ENCODE measurements at regions not wholly inside any gene's neighbourhood (a gene's known extent, or its start where the extent isn't known, plus 50 kb on each side); places are given as distances from the start of the nearest gene placed in this dataset.

GRCh38 chr1:66450847-66451246 lies 83.1 kb upstream of the SGIP1 start:
- H3K79me1 ChIP-seq (ENCODE audit: low read length) = no peaks in the 10 kb centered on the region
- DNase-seq = no peak
- H3K4ac ChIP-seq (ENCODE audit: low read depth, low read length) = peak overlapping the region; percentile 16
- H4K8ac ChIP-seq (ENCODE audit: low read depth, low read length) = no peak overlapping the region
- no peaks in the 10 kb centered on the region for H3K27me3 ChIP-seq (ENCODE audit: insufficient read depth, low read length, poor library complexity)
- no peak overlapping the region for H2BK15ac ChIP-seq (replicated peaks; ENCODE audit: low read depth)
- H3K4me3 ChIP-seq (ENCODE audit: low read length) = no peak overlapping the region
- H3K56ac ChIP-seq (ENCODE audit: low read length) = no peak overlapping the region
- no peak overlapping the region for H3K23ac ChIP-seq (ENCODE audit: low read length)
- no peak overlapping the region for H3K4me2 ChIP-seq (ENCODE audit: low read length)
- H3K18ac ChIP-seq (ENCODE audit: low read length) = no peak overlapping the region
- H4K5ac ChIP-seq (ENCODE audit: low read length) = no peak overlapping the region
- H3K79me2 ChIP-seq (ENCODE audit: control insufficient read depth, insufficient read depth, low read length) = no peaks in the 10 kb centered on the region
- H3K36me3 ChIP-seq (ENCODE audit: control insufficient read depth, insufficient read depth, low read length) = no peaks in the 10 kb centered on the region
- no peak overlapping the region for H2BK120ac ChIP-seq (ENCODE audit: low read depth, low read length)
- H3K9ac ChIP-seq (ENCODE audit: low read length) = no peak overlapping the region
- H3K4me1 ChIP-seq (ENCODE audit: control insufficient read depth, low read depth, low read length) = no peaks in the 10 kb centered on the region
- no peak overlapping the region for H2AK5ac ChIP-seq (ENCODE audit: low read length)
- no peak overlapping the region for H3K27ac ChIP-seq (ENCODE audit: low read depth, low read length)
- no CpG with 5 or more reads among the region's 1 CpG for WGBS (ENCODE audit: extremely low coverage, insufficient coverage, low lambda C conversion rate)
- no peak overlapping the region for H2BK5ac ChIP-seq (ENCODE audit: low read length)

GRCh38 chr1:66452162-66452561 lies 81.8 kb upstream of the SGIP1 start:
- Histone ChIP-seq H2BK120ac (ENCODE audit: low read depth, low read length) (no peak overlapping the region), H4K5ac (ENCODE audit: low read length) (no peak overlapping the region), H3K4me3 (ENCODE audit: low read length) (no peak overlapping the region)

GRCh38 chr1:66452982-66453381 lies 81.0 kb upstream of the SGIP1 start:
- no peak overlapping the region for H3K4me2 ChIP-seq (ENCODE audit: low read length)
- H3K56ac ChIP-seq (ENCODE audit: low read length) = no peak overlapping the region
- no peaks in the 10 kb centered on the region for H3K79me2 ChIP-seq (ENCODE audit: control insufficient read depth, insufficient read depth, low read length)
- no peaks in the 10 kb centered on the region for H3K4me1 ChIP-seq (ENCODE audit: control insufficient read depth, low read depth, low read length)
- no peak overlapping the region for H3K23ac ChIP-seq (ENCODE audit: low read length)
- H2BK120ac ChIP-seq (ENCODE audit: low read depth, low read length) = no peak overlapping the region
- no peaks in the 10 kb centered on the region for H3K27me3 ChIP-seq (ENCODE audit: insufficient read depth, low read length, poor library complexity)
- no peak overlapping the region for H3K4me3 ChIP-seq (ENCODE audit: low read length)
- no peak overlapping the region for H3K18ac ChIP-seq (ENCODE audit: low read length)
- H2AK5ac ChIP-seq (ENCODE audit: low read length) = no peak overlapping the region
- H3K9ac ChIP-seq (ENCODE audit: low read length) = no peak overlapping the region
- no peaks in the 10 kb centered on the region for H3K36me3 ChIP-seq (ENCODE audit: control insufficient read depth, insufficient read depth, low read length)
- no peak overlapping the region for H3K4ac ChIP-seq (ENCODE audit: low read depth, low read length)
- H4K8ac ChIP-seq (ENCODE audit: low read depth, low read length) = no peak overlapping the region
- no CpG with 5 or more reads among the region's 3 CpGs for WGBS (ENCODE audit: extremely low coverage, insufficient coverage, low lambda C conversion rate)
- H3K27ac ChIP-seq (ENCODE audit: low read depth, low read length) = no peak overlapping the region
- no peak overlapping the region for H2BK5ac ChIP-seq (ENCODE audit: low read length)
- no peaks in the 10 kb centered on the region for H3K79me1 ChIP-seq (ENCODE audit: low read length)
- no peak for DNase-seq
- no peak overlapping the region for H2BK15ac ChIP-seq (replicated peaks; ENCODE audit: low read depth)
- no peak overlapping the region for H4K5ac ChIP-seq (ENCODE audit: low read length)

More at GRCh38 chr1:66452162-66452561, 81.8 kb upstream of the SGIP1 start:
- H3K9ac ChIP-seq (ENCODE audit: low read length) = no peak overlapping the region
- no peak overlapping the region for H3K4ac ChIP-seq (ENCODE audit: low read depth, low read length)
- DNase-seq = no peak
- H2AK5ac ChIP-seq (ENCODE audit: low read length) = no peak overlapping the region
- H3K4me1 ChIP-seq (ENCODE audit: control insufficient read depth, low read depth, low read length) = no peaks in the 10 kb centered on the region
- no peaks in the 10 kb centered on the region for H3K79me1 ChIP-seq (ENCODE audit: low read length)
- H4K8ac ChIP-seq (ENCODE audit: low read depth, low read length) = no peak overlapping the region
- no peak overlapping the region for H2BK15ac ChIP-seq (replicated peaks; ENCODE audit: low read depth)
- H3K27ac ChIP-seq (ENCODE audit: low read depth, low read length) = no peak overlapping the region
- no peak overlapping the region for H3K23ac ChIP-seq (ENCODE audit: low read length)
- no peaks in the 10 kb centered on the region for H3K79me2 ChIP-seq (ENCODE audit: control insufficient read depth, insufficient read depth, low read length)
- H3K4me2 ChIP-seq (ENCODE audit: low read length) = no peak overlapping the region
- H3K36me3 ChIP-seq (ENCODE audit: control insufficient read depth, insufficient read depth, low read length) = no peaks in the 10 kb centered on the region
- H2BK5ac ChIP-seq (ENCODE audit: low read length) = no peak overlapping the region
- no CpG with 5 or more reads among the region's 1 CpG for WGBS (ENCODE audit: extremely low coverage, insufficient coverage, low lambda C conversion rate)
- H3K18ac ChIP-seq (ENCODE audit: low read length) = no peak overlapping the region
- no peak overlapping the region for H3K56ac ChIP-seq (ENCODE audit: low read length)
- H3K27me3 ChIP-seq (ENCODE audit: insufficient read depth, low read length, poor library complexity) = no peaks in the 10 kb centered on the region

DNA sequence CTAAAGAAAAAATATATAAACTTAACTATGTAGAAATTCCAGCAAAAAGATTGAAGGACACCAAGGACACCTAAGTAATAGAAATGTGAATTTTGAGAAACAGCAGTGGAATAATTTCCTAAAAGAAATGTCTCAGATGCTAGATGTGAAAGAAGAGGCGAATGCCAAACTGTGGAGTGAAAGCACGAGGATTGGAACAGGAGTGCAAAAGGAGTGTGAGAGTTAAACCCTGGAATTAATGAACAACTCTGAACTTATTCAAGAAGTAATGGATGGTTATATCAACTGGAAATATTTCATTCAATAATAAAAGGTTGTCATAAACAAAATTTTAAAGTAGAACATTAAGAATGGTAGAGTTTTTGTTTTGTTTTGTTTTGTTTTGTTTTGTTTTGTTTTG lies 78.5 kb upstream of the SGIP1 start:
- Histone ChIP-seq H3K36me3 (ENCODE audit: control insufficient read depth, insufficient read depth, low read length) (no peaks in the 10 kb centered on the region), H2BK120ac (ENCODE audit: low read depth, low read length) (no peak overlapping the region), H3K4me2 (ENCODE audit: low read length) (no peak overlapping the region), H3K79me1 (ENCODE audit: low read length) (no peaks in the 10 kb centered on the region), H4K8ac (ENCODE audit: low read depth, low read length) (no peak overlapping the region), H3K56ac (ENCODE audit: low read length) (no peak overlapping the region), H3K18ac (ENCODE audit: low read length) (no peak overlapping the region), H3K4me1 (ENCODE audit: control insufficient read depth, low read depth, low read length) (no peaks in the 10 kb centered on the region), H3K4ac (ENCODE audit: low read depth, low read length) (no peak overlapping the region), H2AK5ac (ENCODE audit: low read length) (no peak overlapping the region), H3K9ac (ENCODE audit: low read length) (no peak overlapping the region), H3K27me3 (ENCODE audit: insufficient read depth, low read length, poor library complexity) (no peaks in the 10 kb centered on the region), H3K79me2 (ENCODE audit: control insufficient read depth, insufficient read depth, low read length) (no peaks in the 10 kb centered on the region), H3K27ac (ENCODE audit: low read depth, low read length) (no peak overlapping the region), H4K5ac (ENCODE audit: low read length) (no peak overlapping the region), H3K4me3 (ENCODE audit: low read length) (no peak overlapping the region), H2BK15ac (replicated peaks; ENCODE audit: low read depth) (no peak overlapping the region), H3K23ac (ENCODE audit: low read length) (no peak overlapping the region), H2BK5ac (ENCODE audit: low read length) (no peak overlapping the region)
- no CpG with 5 or more reads among the region's 2 CpGs for WGBS (ENCODE audit: extremely low coverage, insufficient coverage, low lambda C conversion rate)
- no peak for DNase-seq

GRCh38 chr1:66460776-66461175 lies 73.2 kb upstream of the SGIP1 start:
- H3K4me2 ChIP-seq (ENCODE audit: low read length) = no peak overlapping the region
- H3K79me1 ChIP-seq (ENCODE audit: low read length) = no peaks in the 10 kb centered on the region
- no peak overlapping the region for H4K8ac ChIP-seq (ENCODE audit: low read depth, low read length)
- no peak overlapping the region for H3K4ac ChIP-seq (ENCODE audit: low read depth, low read length)
- no peaks in the 10 kb centered on the region for H3K36me3 ChIP-seq (ENCODE audit: control insufficient read depth, insufficient read depth, low read length)
- no peaks in the 10 kb centered on the region for H3K4me1 ChIP-seq (ENCODE audit: control insufficient read depth, low read depth, low read length)
- H3K4me3 ChIP-seq (ENCODE audit: low read length) = no peak overlapping the region
- H2BK15ac ChIP-seq (replicated peaks; ENCODE audit: low read depth) = no peak overlapping the region
- H3K9ac ChIP-seq (ENCODE audit: low read length) = no peak overlapping the region
- no peaks in the 10 kb centered on the region for H3K27me3 ChIP-seq (ENCODE audit: insufficient read depth, low read length, poor library complexity)
- no peak overlapping the region for H2BK120ac ChIP-seq (ENCODE audit: low read depth, low read length)
- no peak overlapping the region for H2AK5ac ChIP-seq (ENCODE audit: low read length)
- no peak overlapping the region for H3K56ac ChIP-seq (ENCODE audit: low read length)
- WGBS (ENCODE audit: extremely low coverage, insufficient coverage, low lambda C conversion rate) = no CpG with 5 or more reads among the region's 3 CpGs
- no peak overlapping the region for H3K27ac ChIP-seq (ENCODE audit: low read depth, low read length)
- no peak overlapping the region for H3K23ac ChIP-seq (ENCODE audit: low read length)
- no peak overlapping the region for H2BK5ac ChIP-seq (ENCODE audit: low read length)
- H4K5ac ChIP-seq (ENCODE audit: low read length) = no peak overlapping the region
- H3K18ac ChIP-seq (ENCODE audit: low read length) = no peak overlapping the region
- no peak for DNase-seq
- H3K79me2 ChIP-seq (ENCODE audit: control insufficient read depth, insufficient read depth, low read length) = no peaks in the 10 kb centered on the region

DNA sequence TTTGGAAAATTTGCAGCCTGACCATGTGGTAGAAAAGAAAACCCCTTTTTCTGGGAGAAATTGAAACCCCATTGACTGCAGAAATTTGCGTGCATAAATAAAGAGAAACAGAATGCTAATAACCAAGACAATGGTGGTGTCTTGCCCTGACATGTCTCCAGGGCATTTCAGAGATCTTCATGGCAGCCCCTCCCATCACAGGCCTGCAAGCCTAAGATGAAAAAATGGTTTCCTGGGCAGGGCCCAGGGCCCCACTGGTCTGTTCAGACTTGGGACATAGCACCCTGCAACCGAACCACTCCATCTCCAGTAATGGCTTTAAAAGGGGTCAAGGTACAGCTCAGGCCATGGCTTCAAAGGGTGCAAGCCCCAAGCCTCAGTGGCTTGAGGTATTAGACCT lies 71.6 kb upstream of the SGIP1 start:
- DNase-seq = no peak
- no peak overlapping the region for H3K4ac ChIP-seq (ENCODE audit: low read depth, low read length)
- no peak overlapping the region for H3K4me2 ChIP-seq (ENCODE audit: low read length)
- no peak overlapping the region for H2AK5ac ChIP-seq (ENCODE audit: low read length)
- H4K8ac ChIP-seq (ENCODE audit: low read depth, low read length) = no peak overlapping the region
- H3K4me1 ChIP-seq (ENCODE audit: control insufficient read depth, low read depth, low read length) = no peaks in the 10 kb centered on the region
- no peak overlapping the region for H3K23ac ChIP-seq (ENCODE audit: low read length)
- H3K79me2 ChIP-seq (ENCODE audit: control insufficient read depth, insufficient read depth, low read length) = no peaks in the 10 kb centered on the region
- no peak overlapping the region for H3K18ac ChIP-seq (ENCODE audit: low read length)
- no peak overlapping the region for H4K5ac ChIP-seq (ENCODE audit: low read length)
- no peak overlapping the region for H2BK120ac ChIP-seq (ENCODE audit: low read depth, low read length)
- no peak overlapping the region for H2BK5ac ChIP-seq (ENCODE audit: low read length)
- no CpG with 5 or more reads among the region's 2 CpGs for WGBS (ENCODE audit: extremely low coverage, insufficient coverage, low lambda C conversion rate)
- no peak overlapping the region for H2BK15ac ChIP-seq (replicated peaks; ENCODE audit: low read depth)
- H3K27me3 ChIP-seq (ENCODE audit: insufficient read depth, low read length, poor library complexity) = no peaks in the 10 kb centered on the region
- no peak overlapping the region for H3K4me3 ChIP-seq (ENCODE audit: low read length)
- H3K36me3 ChIP-seq (ENCODE audit: control insufficient read depth, insufficient read depth, low read length) = no peaks in the 10 kb centered on the region
- H3K79me1 ChIP-seq (ENCODE audit: low read length) = no peaks in the 10 kb centered on the region
- no peak overlapping the region for H3K9ac ChIP-seq (ENCODE audit: low read length)
- H3K27ac ChIP-seq (ENCODE audit: low read depth, low read length) = no peak overlapping the region
- no peak overlapping the region for H3K56ac ChIP-seq (ENCODE audit: low read length)
